ENCODE measurements at regions not wholly inside any gene's neighbourhood (a gene's known extent, or its start where the extent isn't known, plus 50 kb on each side); places are given as distances from the start of the nearest gene placed in this dataset.

DNA sequence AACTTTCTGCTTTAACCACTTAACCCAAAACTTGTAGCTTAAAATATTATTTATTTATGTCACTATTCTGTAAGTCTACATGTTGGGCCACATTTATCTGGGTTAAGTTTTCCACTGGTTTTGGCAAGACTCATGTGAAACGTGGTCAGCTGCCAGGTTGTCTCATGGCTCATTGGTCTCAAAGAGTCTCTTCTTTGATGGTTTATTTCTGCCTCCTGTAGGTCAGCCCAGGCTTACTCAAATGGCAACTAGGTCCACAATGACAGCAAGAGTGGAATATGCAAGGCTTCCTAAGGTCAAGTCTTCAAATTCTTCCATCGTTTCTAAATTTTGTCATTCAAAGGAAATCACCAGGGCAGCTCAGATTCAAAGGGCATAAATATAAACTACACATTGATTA lies 828.7 kb downstream of the PCDH7 start:
- no peak for DNase-seq

DNA sequence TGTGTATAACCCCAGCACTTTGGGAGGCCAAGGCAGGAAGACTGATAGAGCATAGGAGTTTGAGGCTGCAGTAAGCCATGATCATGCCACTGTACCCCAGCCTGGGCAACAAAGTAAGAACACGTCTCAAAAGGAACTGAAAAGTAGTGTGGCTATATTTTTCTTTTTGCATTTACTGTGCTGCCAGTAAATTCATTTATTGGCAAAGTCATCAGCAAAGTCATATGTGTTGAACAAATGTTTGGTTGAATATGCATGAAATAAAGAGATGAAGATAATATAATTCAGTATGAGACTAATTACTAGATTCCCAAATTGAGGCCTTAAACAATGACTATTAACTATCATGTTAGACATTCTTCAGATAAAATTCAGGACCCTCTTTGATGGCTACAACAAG lies 829.1 kb downstream of the PCDH7 start:
- no peak for DNase-seq

DNA sequence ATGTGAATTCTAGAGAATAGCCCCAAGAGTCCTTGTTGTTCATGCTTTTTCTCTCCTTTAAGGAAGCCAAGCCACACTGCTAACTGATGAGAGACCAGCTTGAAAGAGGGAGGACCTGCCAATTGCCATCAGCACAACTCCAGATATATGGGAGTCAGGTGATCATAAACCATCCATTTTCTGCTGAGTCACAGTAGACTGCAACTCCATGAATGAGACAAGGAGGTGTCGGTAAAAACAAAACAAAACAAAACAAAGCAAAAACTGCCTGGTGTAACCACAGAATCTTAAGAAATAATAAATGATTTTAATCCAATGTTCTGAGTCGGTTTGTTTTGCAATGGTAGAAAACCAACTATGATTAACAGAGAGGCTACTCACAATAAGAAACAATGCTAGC lies 837.3 kb downstream of the PCDH7 start:
- DNase-seq: no peak

DNA sequence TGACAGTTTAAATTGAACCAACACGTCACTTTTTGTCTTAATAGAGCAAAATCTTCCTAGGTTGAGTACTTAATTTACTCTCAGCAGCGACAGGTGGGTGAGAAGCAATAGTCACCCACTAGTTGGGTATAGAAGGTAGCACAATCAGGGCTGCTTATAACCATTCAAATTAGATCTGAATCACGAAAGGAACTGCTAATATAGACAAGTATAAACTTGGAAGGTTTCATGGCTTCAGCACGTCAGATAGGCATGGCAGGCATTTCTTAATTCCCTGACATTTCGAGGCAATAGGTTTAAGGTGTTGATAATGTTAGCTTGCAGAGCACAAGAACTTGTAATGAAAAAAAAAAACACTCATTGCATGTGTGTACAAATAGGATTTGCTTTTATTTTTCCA lies 853.4 kb downstream of the PCDH7 start:
- DNase-seq: no peak

DNA sequence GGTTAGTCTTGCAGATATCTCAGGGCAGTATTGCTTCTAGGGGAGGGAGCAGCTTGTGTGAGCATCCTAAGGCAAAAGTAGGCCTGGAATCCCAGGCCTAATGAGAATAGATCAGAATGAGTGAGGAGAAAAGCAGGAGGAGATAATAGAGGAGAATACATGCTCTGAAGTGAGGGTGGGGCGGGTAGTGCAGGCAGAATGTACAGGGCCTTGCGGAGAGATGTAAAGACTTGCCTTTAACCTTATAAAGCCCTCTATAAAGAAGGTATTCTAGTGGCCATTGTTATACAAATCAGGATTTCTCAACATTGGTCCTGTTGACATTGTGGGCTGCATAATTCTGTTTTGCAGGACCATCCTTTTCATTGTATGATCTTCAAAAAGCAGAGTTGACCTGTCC lies 855.3 kb downstream of the PCDH7 start:
- DNase-seq: no peak

DNA sequence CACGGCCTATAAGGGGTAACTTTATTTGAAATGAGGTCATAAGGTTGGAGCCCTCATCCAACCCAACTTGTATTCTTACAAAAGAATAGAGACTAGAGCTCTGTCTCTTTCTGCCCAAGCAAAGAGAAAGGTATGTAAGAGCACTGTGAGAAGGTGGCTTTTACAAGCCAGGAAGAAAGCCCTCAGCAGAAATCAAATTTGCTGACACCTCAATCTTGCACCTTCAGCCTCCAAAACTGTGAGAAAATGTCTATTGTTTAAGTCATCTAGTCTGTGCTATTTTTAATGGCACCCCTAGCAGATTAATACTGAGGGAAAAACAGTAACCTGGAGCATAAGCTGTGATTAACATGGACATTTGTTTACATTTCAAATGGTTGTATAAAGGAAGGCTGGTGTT lies 860.7 kb downstream of the PCDH7 start:
- no peak for DNase-seq

DNA sequence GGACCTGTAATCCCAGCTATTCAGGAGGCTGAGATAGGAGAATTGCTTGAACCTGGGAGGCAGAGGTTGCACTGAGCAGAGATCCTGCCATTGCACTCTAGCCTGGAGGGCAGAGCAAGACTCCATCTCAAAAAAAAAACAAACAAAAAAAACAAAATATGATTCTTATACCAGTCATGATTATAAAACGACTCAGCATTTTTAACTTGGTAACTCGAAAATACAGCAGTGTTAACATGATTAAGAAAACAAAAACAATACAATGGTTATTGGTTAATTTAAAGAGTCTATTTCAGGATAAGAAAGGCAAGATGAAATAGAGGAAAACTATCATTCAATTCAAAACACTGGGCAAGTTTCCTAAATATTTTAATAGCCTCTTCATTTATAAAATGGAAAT lies 865.3 kb downstream of the PCDH7 start:
- no peak for DNase-seq

DNA sequence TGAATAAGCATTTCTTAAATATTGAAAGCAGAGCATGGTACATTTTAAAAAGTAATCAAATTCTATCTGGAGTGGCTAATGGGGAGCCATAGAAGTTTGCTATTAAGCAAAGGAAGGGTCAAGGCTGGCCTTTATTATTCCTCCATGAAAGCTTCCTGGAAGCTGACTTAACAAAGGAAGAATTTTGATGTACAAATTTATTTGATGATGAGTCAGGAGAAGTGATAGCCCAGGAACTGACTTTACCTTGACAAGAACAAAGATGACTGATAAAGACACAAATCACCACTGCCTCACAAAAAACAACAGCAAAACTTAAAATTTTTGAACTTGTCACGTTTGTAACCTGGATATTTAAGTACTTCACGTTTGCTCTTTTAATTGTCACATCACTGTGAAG lies 872.1 kb downstream of the PCDH7 start:
- DNase-seq: no peak

DNA sequence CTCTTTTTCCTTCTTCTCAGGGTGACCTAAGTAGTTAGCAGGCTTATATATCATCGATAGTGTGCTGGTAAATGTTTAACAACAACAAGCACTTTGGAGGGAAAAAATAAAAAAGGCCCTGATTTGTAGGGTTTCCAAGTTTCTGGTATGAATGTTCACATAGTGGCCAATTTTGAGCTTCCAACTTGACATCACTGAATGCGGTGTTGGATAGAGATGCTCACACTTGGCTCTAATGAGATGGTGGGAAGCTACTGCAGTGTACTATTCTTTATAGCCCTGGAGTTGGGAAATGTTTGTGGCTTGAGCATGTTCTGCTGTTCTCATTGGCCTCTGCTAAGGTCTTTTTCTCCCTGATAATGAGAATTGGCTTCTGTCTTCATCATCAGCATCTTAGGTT lies 875.3 kb downstream of the PCDH7 start:
- no peak for DNase-seq

DNA sequence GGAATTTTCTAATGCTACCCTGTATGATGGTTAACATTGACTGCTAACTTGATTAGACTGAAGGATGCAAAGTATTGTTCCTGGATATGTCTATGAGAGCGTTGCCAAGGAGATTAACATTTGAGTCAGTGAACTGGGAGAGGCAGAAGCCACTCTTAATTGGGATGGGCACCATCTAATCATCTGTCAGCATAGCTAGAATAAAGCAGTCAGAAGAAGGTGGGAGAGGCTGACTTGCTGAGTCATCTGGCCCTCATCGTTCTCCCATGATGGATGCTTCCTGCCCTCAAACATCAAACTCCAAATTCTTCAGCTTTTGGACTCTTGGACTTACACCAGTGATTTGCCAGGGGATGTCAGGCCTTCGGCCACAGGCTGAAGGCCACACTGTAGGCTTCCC lies 878.5 kb downstream of the PCDH7 start:
- no peak for DNase-seq

DNA sequence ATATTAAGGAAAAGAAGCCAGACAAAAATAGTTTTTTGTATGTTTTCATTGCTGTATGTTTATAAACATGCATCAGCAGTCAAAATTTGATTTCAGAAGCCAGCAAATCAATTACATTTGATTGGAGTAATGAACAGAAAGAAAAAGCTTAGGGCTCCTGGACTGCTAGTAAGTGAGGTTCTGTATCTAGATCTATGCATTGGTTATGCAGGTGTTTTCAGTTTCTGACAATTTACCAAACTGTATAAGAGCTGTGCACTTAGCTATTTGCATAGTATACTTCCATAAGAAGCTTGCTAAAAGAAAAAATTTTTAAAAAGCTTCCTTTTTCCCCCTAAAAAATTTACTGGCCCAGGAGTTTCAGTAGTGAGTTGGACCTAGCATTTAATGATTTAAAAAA lies 881.6 kb downstream of the PCDH7 start:
- no peak for DNase-seq

DNA sequence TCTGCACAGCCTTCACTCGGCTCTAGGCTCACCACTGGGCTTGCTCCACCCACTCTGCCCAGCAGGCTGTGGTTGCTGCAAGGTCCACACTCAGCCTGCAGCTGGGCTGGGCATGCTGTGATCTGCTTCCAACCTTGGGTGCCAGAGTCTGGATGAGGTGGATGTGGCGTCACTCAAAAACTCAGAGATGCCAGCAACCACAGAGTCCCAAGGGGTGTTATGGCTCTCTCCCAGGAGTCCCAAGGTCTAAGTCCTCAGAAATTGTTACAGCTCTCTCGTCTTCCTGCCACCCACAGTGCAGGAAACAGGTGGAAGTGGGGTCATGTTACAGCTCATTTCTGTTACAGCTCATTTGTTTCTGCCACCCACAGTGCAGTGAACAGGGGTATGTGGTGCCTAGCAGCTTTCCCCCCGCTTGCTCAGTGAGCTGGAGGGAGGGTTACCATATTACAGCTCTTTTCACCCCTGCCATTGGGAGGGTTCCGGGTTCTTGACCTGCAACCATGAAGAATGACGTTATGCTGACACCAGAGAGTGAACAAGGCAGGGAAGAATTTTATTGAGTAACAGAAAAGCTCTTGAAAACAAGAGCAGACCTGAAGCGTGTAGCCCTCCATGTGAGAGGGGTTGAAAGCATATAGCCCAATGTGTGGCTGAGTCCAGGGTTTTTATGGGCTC lies 893.9 kb downstream of the PCDH7 start:
- DNase-seq: no peak

DNA sequence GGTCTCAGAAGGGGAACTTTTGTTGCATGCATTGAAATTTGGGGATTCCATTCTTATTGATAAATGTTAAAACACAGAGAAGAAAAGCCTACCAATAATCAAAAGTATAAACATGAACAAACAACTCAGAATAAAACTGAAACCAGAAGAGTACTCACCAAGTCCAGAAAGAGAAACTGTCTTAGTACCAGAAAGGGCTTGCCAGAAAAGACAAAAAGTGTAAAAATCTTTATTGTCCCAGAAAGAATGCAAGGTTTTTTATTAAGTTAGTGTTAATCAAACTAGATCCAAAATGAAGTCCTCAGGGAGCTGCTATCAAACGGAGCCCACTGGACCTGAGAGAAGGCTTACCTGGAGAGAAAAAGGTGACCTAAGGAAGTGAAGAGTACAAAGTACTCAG lies 897.5 kb downstream of the PCDH7 start:
- DNase-seq: no peak

DNA sequence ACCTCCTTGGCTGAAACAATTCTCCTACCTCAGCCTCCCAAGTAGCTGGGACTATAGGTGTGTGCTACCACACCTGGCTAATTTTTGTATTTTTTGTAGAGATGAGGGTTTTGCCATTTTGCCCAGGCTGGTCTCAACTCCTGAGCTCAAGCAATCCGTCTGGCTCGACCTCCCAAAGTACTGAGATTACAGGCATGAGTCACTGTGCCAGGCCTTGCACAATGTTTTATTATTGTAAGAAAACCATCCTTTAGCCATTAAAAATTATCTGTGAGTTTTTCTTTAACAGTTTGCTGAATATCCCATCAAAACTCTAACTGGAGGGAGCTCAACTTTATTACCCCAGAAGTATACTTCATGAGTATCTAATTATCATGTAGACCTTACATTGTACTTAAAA lies 900.3 kb downstream of the PCDH7 start:
- DNase-seq: no peak

DNA sequence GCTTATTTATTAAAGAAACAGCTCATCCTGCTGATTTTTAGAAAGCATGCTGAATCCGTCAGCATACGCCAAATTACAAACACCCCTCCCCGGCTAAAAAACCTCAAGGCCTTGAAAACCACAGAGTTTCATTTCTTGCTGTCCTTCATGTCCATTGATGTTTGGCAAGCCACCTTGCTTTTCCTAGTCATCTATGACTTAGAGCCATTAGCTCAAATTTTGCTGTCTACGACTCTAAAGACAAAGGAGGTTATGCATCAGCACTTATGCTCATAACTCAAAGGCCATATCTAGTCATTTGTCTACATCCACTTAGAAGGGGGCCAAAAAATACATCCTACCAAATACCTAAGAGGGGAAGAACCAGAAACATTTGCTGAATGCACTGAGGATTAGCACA lies 925.1 kb downstream of the PCDH7 start:
- DNase-seq: no peak

DNA sequence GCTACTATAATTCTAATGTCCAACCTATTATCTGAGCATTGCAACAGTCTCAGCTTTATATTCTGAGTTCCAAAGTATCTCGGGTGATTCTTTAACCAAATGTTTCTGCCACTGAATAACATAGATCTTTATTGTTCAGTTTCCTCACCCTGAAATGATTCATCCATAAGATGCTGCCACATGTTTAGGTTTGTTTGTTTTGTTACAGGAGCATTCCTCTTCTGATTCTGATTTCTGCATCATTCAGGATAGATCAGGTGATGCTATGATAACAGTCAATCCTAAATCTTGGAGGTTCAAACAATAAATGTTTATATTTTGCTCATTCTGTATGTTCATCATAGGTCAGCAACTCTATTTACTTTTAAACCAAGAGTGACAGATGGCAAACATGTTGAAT lies 927.6 kb downstream of the PCDH7 start:
- no peak for DNase-seq

DNA sequence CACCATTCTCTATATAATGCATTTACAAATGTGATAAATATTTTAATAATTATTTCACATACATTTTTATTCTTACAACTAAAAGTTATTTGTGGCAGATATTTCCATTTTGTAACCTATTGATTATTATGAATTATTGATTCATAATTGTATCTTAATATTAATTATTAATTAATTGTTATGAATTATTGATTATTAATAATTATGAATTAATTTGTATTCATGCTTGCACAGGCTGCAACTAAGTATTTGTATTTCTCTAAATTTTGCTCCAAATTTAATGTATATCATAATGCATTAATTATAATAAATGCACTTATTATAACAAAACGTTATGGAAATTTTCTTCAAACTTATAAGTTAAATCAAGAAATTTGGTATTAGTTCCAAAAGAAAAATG lies 929.7 kb downstream of the PCDH7 start:
- no peak for DNase-seq

DNA sequence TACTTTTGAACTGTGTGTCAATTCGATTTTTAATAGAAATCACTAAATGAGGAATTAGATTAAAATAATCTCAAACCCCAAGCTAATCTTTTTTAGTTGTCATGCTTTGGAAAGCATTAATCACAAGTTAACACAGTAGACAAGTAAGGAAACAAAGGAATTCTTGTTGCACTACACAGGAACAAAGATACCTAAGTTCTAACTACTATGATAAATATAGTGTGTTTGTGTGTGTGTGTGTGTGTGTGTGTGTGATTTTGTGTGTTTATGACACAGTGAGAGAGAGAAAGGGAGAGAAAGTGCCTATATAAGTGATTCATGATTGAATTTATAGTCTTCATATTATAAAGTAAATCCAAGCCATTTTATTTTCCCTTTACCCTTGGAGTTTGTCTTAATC lies 931.4 kb downstream of the PCDH7 start:
- DNase-seq: no peak

DNA sequence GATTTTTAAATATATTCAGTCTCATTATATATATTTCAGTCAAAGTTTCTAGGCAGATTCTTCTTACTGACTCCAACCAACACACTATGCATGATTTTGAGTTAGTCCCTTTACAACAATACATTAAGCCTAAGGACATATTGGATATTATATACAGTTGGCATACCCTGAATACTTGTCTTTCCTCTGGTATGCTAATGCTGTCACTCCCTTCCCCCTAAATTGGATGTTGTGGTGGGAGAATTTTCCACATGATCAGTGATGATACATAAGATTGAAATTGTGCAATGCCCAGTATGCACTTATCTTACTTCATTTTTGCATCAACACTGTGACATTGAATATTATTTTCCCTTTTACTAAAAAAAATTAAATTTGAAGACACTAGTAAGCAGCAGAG lies 935.2 kb downstream of the PCDH7 start:
- DNase-seq: no peak

DNA sequence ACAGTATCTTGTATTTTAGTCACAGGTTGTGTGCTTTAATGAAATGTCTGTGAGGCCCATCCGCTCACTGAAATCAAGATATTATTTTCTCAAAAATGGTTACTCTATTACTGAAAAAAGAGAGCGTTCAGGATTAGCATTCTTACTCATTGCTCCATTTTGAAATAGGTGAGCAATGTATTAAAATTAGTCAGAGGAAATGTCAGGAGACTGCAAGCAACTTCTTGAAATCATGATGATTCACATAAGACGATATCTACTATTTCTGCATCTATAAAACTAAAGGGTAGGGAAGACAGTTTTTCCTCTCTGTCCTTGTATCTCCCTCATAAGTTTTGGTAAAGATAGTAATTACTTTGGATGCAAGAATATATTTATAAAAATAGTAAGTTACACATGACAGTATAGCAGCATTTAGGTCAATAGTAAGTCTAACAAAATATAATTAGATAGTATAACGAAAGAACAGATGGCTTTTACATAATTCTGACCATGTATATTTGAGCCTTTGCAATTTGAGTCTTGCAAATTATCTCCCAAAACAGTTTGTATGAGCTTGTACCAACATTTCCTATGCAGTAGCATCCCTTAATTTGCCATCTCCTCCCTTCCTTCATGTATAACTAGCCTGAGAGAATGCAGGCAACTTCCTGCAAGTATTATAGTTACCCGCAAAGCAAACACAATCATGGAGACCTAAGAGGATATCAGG lies 937.8 kb downstream of the PCDH7 start:
- DNase-seq: no peak

DNA sequence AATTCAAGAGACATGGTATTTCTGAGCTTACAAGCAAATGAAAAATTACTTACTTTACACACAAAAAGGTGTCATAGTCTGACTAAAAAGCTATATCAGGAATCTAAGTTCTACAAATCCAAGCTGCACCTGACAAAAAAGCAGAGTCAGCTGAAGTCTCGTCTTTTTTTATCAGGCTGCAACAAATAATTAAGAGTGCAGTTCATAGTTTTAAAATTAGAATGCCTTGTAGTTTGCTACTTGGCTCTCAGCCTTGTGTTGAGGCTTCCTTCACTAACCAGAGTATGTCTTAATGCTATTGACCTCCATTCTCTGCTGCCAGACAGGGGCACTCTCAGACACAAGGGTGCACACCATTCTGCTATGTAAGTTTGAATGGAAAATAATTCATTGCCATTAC lies 940.7 kb downstream of the PCDH7 start:
- DNase-seq: no peak

DNA sequence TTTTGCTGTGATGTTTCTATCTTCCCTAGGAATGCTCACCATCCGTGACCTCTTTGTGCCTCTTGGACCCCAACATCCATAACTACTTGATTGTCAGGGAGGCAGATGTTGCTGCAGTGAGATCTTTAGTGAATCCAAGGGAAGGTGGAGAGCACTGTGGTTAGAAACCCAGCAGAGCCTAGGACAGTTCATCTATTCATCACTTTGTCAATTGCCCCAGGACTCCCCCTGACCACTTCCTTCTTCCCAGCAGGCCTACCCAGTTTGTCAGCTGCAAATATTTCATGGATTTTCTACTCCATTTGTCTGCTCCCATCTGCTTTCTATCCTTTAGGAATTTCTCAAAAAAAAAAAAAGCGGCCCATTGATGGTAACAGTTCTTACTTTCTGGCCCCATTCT lies 942.8 kb downstream of the PCDH7 start:
- DNase-seq: no peak

DNA sequence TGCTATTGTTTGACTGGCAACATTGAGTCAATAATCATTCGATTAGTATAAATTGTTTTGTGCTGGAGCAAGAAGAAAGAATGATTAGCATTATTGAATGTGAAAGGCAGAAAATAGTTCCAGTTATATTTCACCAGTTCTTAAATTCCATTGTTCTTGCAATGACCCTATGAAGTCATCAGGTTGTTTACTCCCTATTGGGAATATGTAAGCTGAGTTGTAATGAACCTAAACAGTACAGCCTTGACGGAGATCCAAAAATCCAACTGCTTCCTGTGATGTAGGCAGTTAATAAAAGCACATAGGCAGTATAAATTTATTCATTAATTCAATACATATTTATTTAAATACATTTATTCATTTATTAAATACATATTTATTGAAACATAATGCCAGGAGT lies 947.5 kb downstream of the PCDH7 start:
- no peak for DNase-seq

DNA sequence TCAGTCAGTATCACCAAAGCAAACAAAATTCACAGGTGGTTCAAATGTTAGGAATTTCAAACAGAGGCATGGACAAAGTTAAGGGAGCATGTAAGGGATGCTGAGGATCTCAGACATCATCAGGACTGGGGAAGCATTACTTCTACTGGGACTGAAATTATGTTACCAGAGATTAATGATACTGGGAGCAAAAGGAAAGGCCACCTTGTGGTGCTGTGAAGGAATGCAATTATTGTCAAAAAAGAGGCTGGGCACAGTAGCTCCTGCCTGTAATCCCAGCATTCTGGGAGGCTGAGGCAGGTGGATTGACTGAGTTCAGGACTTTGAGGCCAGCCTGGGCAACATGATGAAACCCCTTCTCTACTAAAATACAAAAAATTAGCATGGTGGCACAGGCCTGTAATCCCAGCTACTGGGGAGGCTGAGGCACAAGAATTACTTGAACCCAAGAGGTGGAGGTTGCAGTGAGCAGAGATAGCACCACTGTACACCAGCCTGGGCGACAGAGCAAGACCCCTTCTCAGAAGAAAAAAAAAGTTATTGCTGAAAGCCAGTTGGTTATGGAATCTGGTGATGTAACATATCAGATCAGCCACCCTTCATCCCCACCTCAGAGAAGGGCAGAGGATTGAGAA lies 954.3 kb downstream of the PCDH7 start:
- DNase-seq: no peak

DNA sequence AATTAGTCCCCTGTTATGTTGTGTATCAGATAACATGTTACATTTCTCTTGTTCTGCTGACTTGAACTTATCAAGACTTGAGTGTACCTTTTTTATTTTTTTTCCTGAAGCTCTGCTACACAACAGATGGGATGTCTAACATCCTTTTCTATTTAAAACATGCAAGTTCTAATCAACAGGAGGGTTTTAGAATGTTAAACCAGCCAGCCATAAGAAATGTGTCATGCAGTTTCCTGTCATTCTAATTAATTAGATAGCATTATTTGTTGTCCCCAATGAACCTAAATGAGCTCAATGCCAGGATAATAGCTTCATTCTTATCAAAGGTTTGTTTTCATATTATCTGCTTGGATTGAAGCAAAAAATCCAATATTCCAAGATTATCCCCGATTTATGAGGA lies 958.2 kb downstream of the PCDH7 start:
- DNase-seq: no peak

Measured in NCI-H774 (cell line).